ENCODE measurements at regions not wholly inside any gene's neighbourhood (a gene's known extent, or its start where the extent isn't known, plus 50 kb on each side); places are given as distances from the start of the nearest gene placed in this dataset.

GRCh38 chr3:15924914-15925313 lies 127.1 kb upstream of the ANKRD28 start:
- no peak for TF ChIP-seq CTCF (conservative IDR thresholded peaks at IDR 0.05; ENCODE audit: low read depth, low read length)
- no peak for DNase-seq (ENCODE audit: low read depth)
- H3K4me3 ChIP-seq (ENCODE audit: low read length), result no peak overlapping the region

GRCh38 chr3:15926871-15927270 lies 129.1 kb upstream of the ANKRD28 start:
- no peak overlapping the region for H3K4me3 ChIP-seq (ENCODE audit: low read length)
- no peak for DNase-seq (ENCODE audit: low read depth)
- no peak for TF ChIP-seq CTCF (conservative IDR thresholded peaks at IDR 0.05; ENCODE audit: low read depth, low read length)

- H3K4me3 ChIP-seq (ENCODE audit: low read length), result no peak overlapping the region
- no peak for TF ChIP-seq CTCF (conservative IDR thresholded peaks at IDR 0.05; ENCODE audit: low read depth, low read length)
- no peak for DNase-seq (ENCODE audit: low read depth)
Measured at GRCh38 chr3:15927969-15928368, 130.2 kb upstream of the ANKRD28 start.

- no peak for TF ChIP-seq CTCF (conservative IDR thresholded peaks at IDR 0.05; ENCODE audit: low read depth, low read length)
- no peak overlapping the region for H3K4me3 ChIP-seq (ENCODE audit: low read length)
- no peak for DNase-seq (ENCODE audit: low read depth)
Measured at GRCh38 chr3:15929944-15930571, 132.3 kb upstream of the ANKRD28 start.

GRCh38 chr3:15932348-15933300 lies 134.8 kb upstream of the ANKRD28 start:
- DNase-seq (ENCODE audit: low read depth), result no peak
- no peak overlapping the region for H3K4me3 ChIP-seq (ENCODE audit: low read length)
- no peak for TF ChIP-seq CTCF (conservative IDR thresholded peaks at IDR 0.05; ENCODE audit: low read depth, low read length)

GRCh38 chr3:15933439-15934139 lies 135.8 kb upstream of the ANKRD28 start:
- peak; percentile 55 for DNase-seq (ENCODE audit: low read depth)
- H3K4me3 ChIP-seq (ENCODE audit: low read length), result no peak overlapping the region
- TF ChIP-seq CTCF (conservative IDR thresholded peaks at IDR 0.05; ENCODE audit: low read depth, low read length), result no peak

Measured in retinal pigment epithelial cell (primary cell).